IMR-90 (cell line): ENCODE measurements at regions not wholly inside any gene's neighbourhood (a gene's known extent, or its start where the extent isn't known, plus 50 kb on each side); places are given as distances from the start of the nearest gene placed in this dataset.

ENCODE experiments used
- ATAC-seq: fragments of 200-7000 bp; cut with Tn5 transposase; 2 replicates; pipeline ENCODE4 v1.9.1; 2020; ENCODE audit warnings: low read depth, mild to moderate bottlenecking, moderate library complexity
- BruUV-seq: library from RNA; stranded (reverse); fragments of 400-500 nt; replicated peaks from 2 replicates; lab custom pipeline; 2021; lab: Mats Ljungman, UMichigan
- CTCF ChIA-PET: fragments of 300-600 bp; formaldehyde crosslinking; extraction: SDS; loops from one replicate; lab custom pipeline; 2021; ENCODE audit warnings: antibody characterized with exemption; lab: Yijun Ruan, JAX
- POLR2A ChIA-PET: fragments of 300-600 bp; sonication (Branson Sonifier 250); formaldehyde crosslinking; loops from one replicate; lab custom pipeline; 2022; ENCODE audit warnings: antibody characterized with exemption; ENCODE audit not compliant: unreplicated experiment; lab: Charles Lee
- DNase-seq: peaks from one replicate; pipeline ENCODE4 v3.0.0; 2013
- H2AFZ ChIP-seq: replicated peaks from 2 replicates; pipeline ENCODE3; 2013; ENCODE audit warnings: low read length, mild to moderate bottlenecking; ENCODE audit not compliant: poor library complexity
- H2AK5ac ChIP-seq: 2 replicates; pipeline ENCODE4 v1.6.1; 2013; ENCODE audit warnings: low read depth, low read length, inconsistent platforms
- H2AK9ac ChIP-seq: replicated peaks from 2 replicates; pipeline ENCODE3; 2013; ENCODE audit warnings: mild to moderate bottlenecking, low read depth, low read length, moderate library complexity; ENCODE audit not compliant: poor library complexity
- H2BK120ac ChIP-seq: 2 replicates; pipeline ENCODE4 v1.6.1; 2013; ENCODE audit warnings: low read depth, low read length, inconsistent platforms
- H2BK15ac ChIP-seq: 3 replicates; pipeline ENCODE4 v1.6.1; 2013; ENCODE audit warnings: low read depth, low read length, inconsistent platforms
- H2BK20ac ChIP-seq: 2 replicates; pipeline ENCODE4 v1.6.1; 2013; ENCODE audit warnings: low read depth, mild to moderate bottlenecking, inconsistent platforms, low read length, moderate library complexity
- H2BK5ac ChIP-seq: 2 replicates; pipeline ENCODE4 v1.6.1; 2013; ENCODE audit warnings: mild to moderate bottlenecking, low read depth, low read length, inconsistent platforms; ENCODE audit not compliant: poor library complexity, severe bottlenecking
- H3K14ac ChIP-seq: replicated peaks from 2 replicates; pipeline ENCODE4 v1.6.1; 2013; ENCODE audit warnings: low read depth, low read length, inconsistent platforms
- H3K18ac ChIP-seq: 2 replicates; pipeline ENCODE4 v1.6.1; 2013; ENCODE audit warnings: low read depth, low read length, control low read depth
- H3K23ac ChIP-seq: 2 replicates; pipeline ENCODE4 v1.6.1; 2013; ENCODE audit warnings: low read depth, low read length, inconsistent platforms
- H3K27ac ChIP-seq: 2 replicates; pipeline ENCODE4 v1.5.1; 2013; ENCODE audit warnings: mild to moderate bottlenecking, control low read depth, low read length; ENCODE audit not compliant: insufficient read depth
- H3K27me3 ChIP-seq: 2 replicates; pipeline ENCODE4 v1.6.1; 2013; ENCODE audit warnings: low read length; ENCODE audit not compliant: control insufficient read depth, insufficient read depth
- H3K36me3 ChIP-seq: 2 replicates; pipeline ENCODE4 v1.6.1; 2013; ENCODE audit warnings: low read length, mixed read lengths; ENCODE audit not compliant: control insufficient read depth, insufficient read depth
- H3K4ac ChIP-seq: 2 replicates; pipeline ENCODE4 v1.6.1; 2013; ENCODE audit warnings: low read depth, low read length, inconsistent platforms
- H3K4me1 ChIP-seq: 2 replicates; pipeline ENCODE4 v1.6.1; 2013; ENCODE audit warnings: low read length, mixed read lengths; ENCODE audit not compliant: control insufficient read depth, insufficient read depth
- H3K4me2 ChIP-seq: 2 replicates; pipeline ENCODE4 v1.6.1; 2013; ENCODE audit warnings: low read depth, mild to moderate bottlenecking, control low read depth, low read length, moderate library complexity
- H3K4me3 ChIP-seq: 2 replicates; pipeline ENCODE4 v1.5.1; 2013; ENCODE audit warnings: low read depth, mild to moderate bottlenecking, control low read depth, low read length, moderate library complexity; ENCODE audit not compliant: insufficient read depth
- H3K56ac ChIP-seq: 2 replicates; pipeline ENCODE4 v1.6.1; 2013; ENCODE audit warnings: low read length, inconsistent platforms; ENCODE audit not compliant: insufficient read depth; ENCODE audit errors: extremely low read depth
- H3K79me1 ChIP-seq, 2 experiments: 2 replicates each; pipeline ENCODE4 v1.6.1; 2013; ENCODE audit warnings: low read length in 2 of 2, inconsistent platforms in 1 of 2, low read depth in 1 of 2
- H3K9ac ChIP-seq: 2 replicates; pipeline ENCODE4 v1.6.1; 2013; ENCODE audit warnings: low read depth, low read length, control low read depth
- H3K9me1 ChIP-seq: 2 replicates; pipeline ENCODE4 v1.6.1; 2013; ENCODE audit warnings: low read length, inconsistent platforms; ENCODE audit not compliant: insufficient read depth
- H3K9me3 ChIP-seq: 2 replicates; pipeline ENCODE4 v1.6.1; 2013; ENCODE audit warnings: low read length; ENCODE audit not compliant: control insufficient read depth, insufficient read depth
- H4K20me1 ChIP-seq: 2 replicates; pipeline ENCODE4 v1.6.1; 2013; ENCODE audit warnings: low read length, inconsistent platforms; ENCODE audit not compliant: insufficient read depth
- H4K5ac ChIP-seq: 2 replicates; pipeline ENCODE4 v1.6.1; 2013; ENCODE audit warnings: mild to moderate bottlenecking, low read depth, low read length, control low read depth
- H4K8ac ChIP-seq, 2 experiments: 2 replicates each; pipeline ENCODE4 v1.6.1; 2013; ENCODE audit warnings: low read depth in 2 of 2, low read length in 2 of 2, control low read depth in 1 of 2, inconsistent platforms in 1 of 2
- H4K91ac ChIP-seq: 2 replicates; pipeline ENCODE4 v1.6.1; 2013; ENCODE audit warnings: low read depth, low read length, inconsistent platforms; ENCODE audit not compliant: insufficient read depth
- MAFK ChIP-seq: IDR thresholded peaks from 2 replicates; pipeline ENCODE4 v1.6.1; 2012; ENCODE audit warnings: low read depth, low read length, improper control_type of control experiment
- POLR2A ChIP-seq: IDR thresholded peaks from 2 replicates; pipeline ENCODE4 v1.6.1; 2012; ENCODE audit warnings: mild to moderate bottlenecking, low read depth, low read length
- WGBS, 2 experiments: methylation state at CpG; one replicate each; pipeline versions ENCODE4 v1.1.5 to v1.1.7; 2013; ENCODE audit warnings: missing lambda C conversion rate in 2 of 2; ENCODE audit not compliant: insufficient read length in 1 of 2; ENCODE audit errors: extremely low coverage in 2 of 2; 5-methylcytosine and 5-hydroxymethylcytosine counted together
- dilution Hi-C: fragments of 300-500 bp; cut with HindIII; formaldehyde crosslinking; loops from one replicate; pipeline ENCODE4 v1.14.3; 2018; ENCODE audit warnings: low sequenced_read_pairs; ENCODE audit not compliant: unreplicated experiment
- in situ Hi-C: fragments of 300-500 bp; cut with MboI; formaldehyde crosslinking; loops from 3 replicates; pipeline ENCODE4 v1.14.3; 2019; ENCODE audit warnings: low sequenced_read_pairs, inconsistent platforms, mixed read lengths
- intact Hi-C: fragments of 100-400 bp; cut with micrococcal nuclease; formaldehyde crosslinking; loops from 2 replicates; pipeline ENCODE4 v1.10.0; 2022

GRCh38 chr5:10920400-10920799, 159.4 kb upstream of the DAP start:
- ATAC-seq (no peak), DNase-seq (no peak)
- no peak overlapping the region for H4K8ac ChIP-seq
- no peak overlapping the region for H4K91ac ChIP-seq
- H3K18ac ChIP-seq: no peak overlapping the region
- H3K23ac ChIP-seq: no peak overlapping the region
- no peaks in the 10 kb centered on the region for H3K79me1 ChIP-seq
- H2BK15ac ChIP-seq: no peak overlapping the region
- in situ Hi-C loops (no loop called here), dilution Hi-C loops (no loop called here), intact Hi-C loops (no loop called here)
- 0 out of 2 replicates have a peak, but pooled peaks have one; percentile 2 for TF ChIP-seq MAFK
- no peak for TF ChIP-seq POLR2A
- ChIA-PET POLR2A (no interaction called here), CTCF (no interaction called here)
- H2BK5ac ChIP-seq: no peak overlapping the region
- H3K27me3 ChIP-seq: peaks cover 11% of the 10 kb centered on the region
- no peak overlapping the region for H3K14ac ChIP-seq
- H2AK9ac ChIP-seq: no peak overlapping the region
- no peaks in the 10 kb centered on the region for H3K9me3 ChIP-seq
- H4K5ac ChIP-seq: no peak overlapping the region
- BruUV-seq: no TSS peak
- no peak overlapping the region for H3K4me3 ChIP-seq
- no peak overlapping the region for H3K4ac ChIP-seq
- no peak overlapping the region for H3K9ac ChIP-seq
- no peak overlapping the region for H2BK20ac ChIP-seq
- no peak overlapping the region for H2AFZ ChIP-seq
- H2BK120ac ChIP-seq: no peak overlapping the region
- no peak overlapping the region for H3K56ac ChIP-seq
- H2AK5ac ChIP-seq: no peak overlapping the region
- H3K4me2 ChIP-seq: no peak overlapping the region
- no peaks in the 10 kb centered on the region for H3K36me3 ChIP-seq
- H4K20me1 ChIP-seq: no peaks in the 10 kb centered on the region
- no peaks in the 10 kb centered on the region for H3K9me1 ChIP-seq
- no CpG with 5 or more reads among the region's 2 CpGs for WGBS, 2 experiments
- no peaks in the 10 kb centered on the region for H3K4me1 ChIP-seq
- no peak overlapping the region for H3K27ac ChIP-seq
